HG02938 (cell line): ENCODE measurements at regions not wholly inside any gene's neighbourhood (a gene's known extent, or its start where the extent isn't known, plus 50 kb on each side); places are given as distances from the start of the nearest gene placed in this dataset.

Experiments used
- ATAC-seq: cut with Tn5 transposase; IDR thresholded peaks from one replicate; pipeline ENCODE4 v1.9.1; 2021; ENCODE audit warnings: mild to moderate bottlenecking, moderate library complexity; ENCODE audit not compliant: unreplicated experiment

GRCh38 chr21:28669971-28670653 is 322.6 kb downstream of the LTN1 start:
- no peak for ATAC-seq

- ATAC-seq, result no peak
Observed at GRCh38 chr21:28669321-28669720, 323.4 kb downstream of the LTN1 start.

GRCh38 chr21:28663754-28664153 is 328.9 kb downstream of the LTN1 start:
- ATAC-seq, result no peak

- ATAC-seq, result no peak
Observed at GRCh38 chr21:28663111-28663693, 329.5 kb downstream of the LTN1 start.

GRCh38 chr21:28657566-28657965 is 335.1 kb downstream of the LTN1 start:
- ATAC-seq, result no peak

GRCh38 chr21:28655471-28655870 is 337.2 kb downstream of the LTN1 start:
- ATAC-seq, result no peak

- ATAC-seq, result no peak
Observed at GRCh38 chr21:28654406-28654805, 338.3 kb downstream of the LTN1 start.

- no peak for ATAC-seq
Observed at GRCh38 chr21:28644762-28645161, 347.9 kb downstream of the LTN1 start.

GRCh38 chr21:28642891-28643290 is 349.8 kb downstream of the LTN1 start:
- no peak for ATAC-seq

GRCh38 chr21:28641731-28642130 is 350.9 kb downstream of the LTN1 start:
- no peak for ATAC-seq

GRCh38 chr21:28640326-28640725 is 352.4 kb downstream of the LTN1 start:
- no peak for ATAC-seq

GRCh38 chr21:28639737-28640136 is 352.9 kb downstream of the LTN1 start:
- no peak for ATAC-seq

GRCh38 chr21:28636752-28637691 is 355.7 kb downstream of the LTN1 start:
- ATAC-seq, result no peak

- no peak for ATAC-seq
Observed at GRCh38 chr21:28635541-28635940, 357.1 kb downstream of the LTN1 start.

- no peak for ATAC-seq
Observed at GRCh38 chr21:28633839-28634555, 358.7 kb downstream of the LTN1 start.

GRCh38 chr21:28632755-28633408 is 359.8 kb downstream of the LTN1 start:
- ATAC-seq, result no peak

GRCh38 chr21:28627691-28628090 is 365.0 kb downstream of the LTN1 start:
- ATAC-seq, result no peak

- ATAC-seq, result no peak
Observed at GRCh38 chr21:28627261-28627660, 365.4 kb downstream of the LTN1 start.

- ATAC-seq, result no peak
Observed at GRCh38 chr21:28624626-28625025, 368.1 kb downstream of the LTN1 start.

- no peak for ATAC-seq
Observed at GRCh38 chr21:28617300-28617699, 375.4 kb downstream of the LTN1 start.

GRCh38 chr21:28615276-28615675 is 377.4 kb downstream of the LTN1 start:
- ATAC-seq, result no peak
